GM21786 (cell line): ENCODE measurements at regions not wholly inside any gene's neighbourhood (a gene's known extent, or its start where the extent isn't known, plus 50 kb on each side); places are given as distances from the start of the nearest gene placed in this dataset.
"Not testable (repeated sequence)": the region's sequence is repeated elsewhere in the genome, so short reads cannot be mapped to it uniquely, and the experiment has no call there.

Experiments
- ATAC-seq: cut with Tn5 transposase; IDR thresholded peaks from one replicate; pipeline ENCODE4 v1.9.1; 2021; ENCODE audit not compliant: unreplicated experiment

- ATAC-seq = not testable (repeated sequence)
These were observed 53.6 kb upstream of the EDA2R start for GRCh38 chrX:66692512-66692911.
